Stimulated activated CD8-positive, alpha-beta memory T cell treated with anti-CD3 and anti-CD28 coated beads, Interleukin-12 subunit alpha, Interleukin-12 subunit beta, amount 100 ng/mL, for 4 hours (primary cell): ENCODE measurements at regions not wholly inside any gene's neighbourhood (a gene's known extent, or its start where the extent isn't known, plus 50 kb on each side); places are given as distances from the start of the nearest gene placed in this dataset.

Experiments
- DNase-seq: peaks from one replicate; pipeline ENCODE4 v3.0.0-alpha.2; 2020; ENCODE audit warnings: low read depth

DNA sequence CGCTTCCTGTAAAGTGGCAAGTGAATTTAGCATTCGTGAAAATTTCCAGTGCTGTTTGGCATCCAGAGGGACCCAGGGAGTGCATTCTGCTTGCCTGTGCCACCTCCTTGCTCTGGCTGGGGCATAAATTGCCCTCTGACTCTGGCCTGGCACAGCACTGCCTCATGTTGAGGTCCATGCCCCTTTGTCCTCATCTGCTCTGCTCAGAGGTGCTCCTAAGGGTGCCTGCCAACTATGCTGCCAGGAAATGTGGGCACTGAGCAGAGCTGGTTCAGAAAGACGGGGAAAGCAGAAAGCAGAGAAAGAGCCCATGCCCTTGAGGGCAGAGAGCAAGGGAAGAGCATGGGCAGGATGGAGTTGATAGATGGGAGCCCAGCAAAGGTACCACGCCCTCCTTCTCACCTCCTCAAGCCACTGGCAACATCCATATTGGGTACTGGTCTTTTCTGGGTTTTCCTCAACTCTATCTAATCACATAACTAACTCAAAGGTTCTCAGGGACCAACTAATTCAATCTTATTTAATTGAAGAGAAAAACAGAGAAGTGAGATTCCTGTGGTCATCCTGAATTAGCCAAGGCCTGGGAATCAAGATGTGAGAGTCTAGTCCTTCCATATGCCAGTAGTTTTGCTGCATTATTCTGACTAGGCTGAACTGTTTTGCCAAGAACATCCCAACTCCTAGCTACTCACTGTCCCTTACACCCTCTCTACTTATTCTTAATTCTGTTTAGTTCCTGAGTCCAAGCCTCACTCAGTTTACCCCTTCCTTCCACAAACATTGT lies 441.5 kb upstream of the TNP1 start:
- no peak for DNase-seq

DNA sequence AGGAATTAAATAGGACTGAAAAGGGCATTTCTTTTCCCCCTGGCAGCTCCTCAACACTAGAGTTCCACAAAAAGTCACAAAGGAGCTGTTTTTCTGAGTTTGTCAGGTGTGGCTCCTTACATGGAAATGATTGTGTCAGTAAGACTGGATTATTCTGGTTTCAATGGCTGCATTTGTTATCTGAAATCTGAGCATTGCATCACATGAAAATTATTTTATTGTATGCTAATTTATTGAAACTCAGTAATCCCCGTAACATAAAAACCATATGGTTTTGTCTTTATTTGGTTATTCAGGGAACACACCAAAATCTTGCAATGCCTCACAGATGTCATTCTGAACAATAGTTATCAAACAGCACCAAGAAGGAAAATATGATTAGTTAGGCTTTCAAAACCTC lies 439.7 kb upstream of the TNP1 start:
- no peak for DNase-seq

DNA sequence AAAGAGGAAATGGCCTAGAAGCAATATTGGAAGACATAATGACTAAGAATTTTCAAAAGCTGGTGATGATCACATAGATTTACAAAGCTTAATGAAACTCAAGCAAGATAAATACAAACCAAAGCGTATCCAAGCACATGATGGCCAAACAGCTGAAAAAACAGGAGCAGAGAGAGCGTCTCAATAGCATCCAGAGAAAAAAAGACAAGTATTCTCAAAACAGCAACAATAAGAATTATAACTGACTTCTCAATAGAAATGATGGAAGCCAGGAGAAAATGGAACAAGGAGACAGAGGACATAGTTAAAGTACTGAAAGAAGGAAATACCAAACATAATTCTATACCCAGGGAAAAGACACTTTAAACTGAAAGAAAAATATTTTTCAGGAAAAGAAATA lies 437.2 kb upstream of the TNP1 start:
- DNase-seq = no peak

DNA sequence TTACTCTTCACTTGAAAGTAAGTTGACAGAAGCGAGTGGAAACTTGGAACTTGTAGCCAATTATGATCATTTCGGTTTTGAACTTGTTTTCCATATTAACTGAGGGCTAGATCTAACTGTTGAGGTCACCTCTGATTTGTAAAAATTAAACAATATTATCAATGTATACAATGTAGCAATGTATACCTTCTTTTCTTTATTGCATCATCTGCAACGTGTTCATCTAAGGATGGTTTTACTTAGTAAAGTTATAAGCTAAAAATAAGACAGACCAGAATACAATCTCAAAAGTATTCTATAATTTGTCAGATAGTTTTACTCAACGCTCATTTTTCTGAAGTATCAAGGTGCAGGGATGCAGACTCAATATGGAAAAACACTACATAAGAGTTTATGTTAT lies 435.0 kb upstream of the TNP1 start:
- DNase-seq = no peak

GRCh38 chr2:217294211-217294610 lies 434.3 kb upstream of the TNP1 start:
- no peak for DNase-seq

- DNase-seq = no peak
Measured at GRCh38 chr2:217293607-217294006, 433.7 kb upstream of the TNP1 start.

GRCh38 chr2:217293046-217293445 lies 433.2 kb upstream of the TNP1 start:
- DNase-seq = no peak

GRCh38 chr2:217291259-217291658 lies 431.4 kb upstream of the TNP1 start:
- no peak for DNase-seq

- no peak for DNase-seq
Measured at GRCh38 chr2:217290467-217290866, 430.6 kb upstream of the TNP1 start.

GRCh38 chr2:217289907-217290280 lies 430.0 kb upstream of the TNP1 start:
- no peak for DNase-seq

DNA sequence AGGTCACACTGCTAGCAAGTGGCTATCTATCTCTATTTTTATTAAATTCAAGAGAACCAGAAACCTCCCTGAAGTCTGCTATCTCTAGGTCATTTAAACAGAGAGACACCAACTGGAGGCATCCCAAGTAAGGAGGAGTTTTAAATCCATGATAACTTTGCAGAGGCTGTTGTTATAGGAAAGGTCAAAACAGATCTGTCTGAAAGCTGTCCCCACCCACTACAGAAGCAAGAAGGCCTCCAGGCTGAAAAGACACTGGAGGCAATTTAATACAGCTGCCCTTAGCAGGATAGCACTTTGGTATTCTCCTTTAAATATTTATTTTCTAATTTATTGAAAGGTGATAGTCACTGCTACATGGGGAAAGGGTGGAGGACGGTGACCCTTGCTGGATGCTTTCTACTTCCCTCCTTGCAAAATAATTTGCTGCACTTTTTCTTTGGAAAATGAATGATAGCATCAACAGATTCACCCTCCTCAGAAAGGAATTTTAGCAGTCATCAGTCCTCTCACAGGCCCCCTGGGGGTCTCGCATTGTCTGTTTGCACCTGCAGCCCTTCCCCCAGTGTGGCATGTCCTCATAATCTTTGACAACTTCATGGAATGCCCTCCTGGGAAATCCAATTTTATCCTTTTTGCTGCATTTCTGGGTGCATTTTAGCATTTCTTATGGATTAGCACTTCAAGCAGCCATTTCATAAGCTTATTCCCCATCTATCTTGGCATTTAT lies 429.5 kb upstream of the TNP1 start:
- DNase-seq = no peak

GRCh38 chr2:217288472-217289063 lies 428.7 kb upstream of the TNP1 start:
- no peak for DNase-seq

DNA sequence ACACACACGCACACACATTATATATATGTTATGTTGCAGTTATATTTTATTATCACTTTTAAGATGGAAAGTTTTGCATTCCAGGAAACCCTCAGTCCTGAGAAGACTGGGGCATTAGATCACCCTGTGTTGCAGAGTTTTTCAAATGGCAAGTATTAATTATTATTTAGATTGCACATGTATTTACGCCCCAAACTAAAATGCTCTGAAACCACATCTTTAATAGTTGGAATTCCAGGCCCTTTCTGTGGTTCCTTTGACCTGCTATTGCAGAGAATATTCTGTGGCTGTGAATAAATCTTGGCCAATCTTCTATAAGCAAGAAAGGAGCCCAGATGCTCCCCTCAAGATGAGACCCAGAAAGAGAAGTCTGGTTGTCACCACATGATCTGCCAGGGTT lies 427.0 kb upstream of the TNP1 start:
- no peak for DNase-seq

- DNase-seq = no peak
Measured at GRCh38 chr2:217285926-217286325, 426.1 kb upstream of the TNP1 start.

DNA sequence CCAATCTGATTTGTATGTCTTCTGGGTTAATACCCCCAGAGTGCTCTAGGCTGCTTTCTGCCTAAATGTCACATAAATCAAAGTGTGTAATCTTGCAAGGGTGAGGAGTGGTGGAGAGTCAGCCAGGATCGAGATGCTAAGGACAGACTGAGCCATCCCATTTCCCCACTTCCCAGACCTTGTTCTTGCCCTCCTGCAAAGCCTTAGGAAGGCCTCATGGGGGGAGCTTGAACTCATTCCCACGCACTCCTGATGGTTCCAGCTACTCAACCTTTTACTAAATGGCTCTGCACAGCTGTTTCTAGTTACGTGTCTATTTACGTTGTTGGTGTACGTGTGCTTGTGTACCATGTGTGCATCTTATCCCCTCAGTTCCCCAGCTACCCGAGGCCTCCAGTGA lies 423.6 kb upstream of the TNP1 start:
- no peak for DNase-seq

DNA sequence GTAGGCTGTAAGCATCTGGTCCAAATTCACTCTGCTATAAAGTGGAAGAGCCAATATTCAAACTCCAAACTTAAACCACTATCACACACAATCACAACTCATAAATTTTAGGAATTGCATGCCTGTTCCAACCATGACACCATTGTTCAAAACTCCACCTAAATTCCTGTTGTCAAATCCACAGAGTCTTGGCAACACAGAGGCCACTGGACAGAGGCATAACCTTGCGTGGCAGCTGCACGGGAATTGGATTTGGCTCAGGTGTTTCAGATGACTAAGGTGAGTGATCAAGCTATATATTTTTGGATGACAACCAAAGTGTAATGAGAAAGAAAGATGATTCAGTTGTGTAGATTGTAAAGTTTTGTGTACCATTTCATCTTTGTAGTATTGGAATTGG lies 422.7 kb upstream of the TNP1 start:
- DNase-seq = no peak

DNA sequence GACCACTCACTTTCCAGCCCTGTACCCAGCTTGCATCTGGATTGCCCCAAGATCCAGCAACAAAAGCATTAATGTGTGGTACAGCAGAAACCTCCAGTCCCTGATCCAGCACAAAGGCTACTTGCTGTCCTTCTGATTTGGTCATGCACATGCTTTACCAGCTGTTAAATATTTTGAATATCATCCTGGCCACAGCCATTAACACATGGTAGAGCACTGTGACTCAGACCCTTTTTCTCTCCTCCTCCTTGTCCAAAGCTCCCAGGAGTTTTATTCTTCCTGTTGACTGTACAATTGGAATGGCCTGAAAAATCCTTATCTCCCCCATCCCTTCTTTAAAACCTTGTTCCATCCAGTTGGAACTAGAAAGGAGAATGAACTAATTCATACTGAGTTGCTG lies 419.7 kb upstream of the TNP1 start:
- DNase-seq = no peak

- DNase-seq = no peak
Measured at GRCh38 chr2:217279140-217279539, 419.3 kb upstream of the TNP1 start.

GRCh38 chr2:217277646-217278398 lies 418.0 kb upstream of the TNP1 start:
- no peak for DNase-seq

DNA sequence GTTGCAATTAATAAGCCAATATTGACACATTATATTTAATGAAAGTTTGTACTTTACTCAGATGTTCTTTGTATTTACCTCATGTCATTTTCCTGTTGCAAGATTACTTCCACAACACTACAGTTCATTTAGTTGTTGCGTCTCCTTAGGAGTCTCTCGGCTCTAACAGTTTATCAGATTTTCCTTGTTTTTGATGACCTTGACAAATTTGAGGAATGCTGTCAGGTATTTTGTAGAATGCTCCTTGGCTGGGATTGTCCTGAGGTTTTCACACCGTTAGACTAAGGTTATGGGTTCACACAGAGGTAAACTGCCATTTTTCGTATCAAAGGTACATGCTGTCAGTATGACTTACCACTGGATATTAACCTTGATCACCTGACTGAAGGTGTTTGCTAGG lies 416.6 kb upstream of the TNP1 start:
- DNase-seq = no peak

GRCh38 chr2:217275091-217275490 lies 415.2 kb upstream of the TNP1 start:
- DNase-seq = no peak

GRCh38 chr2:217274578-217274977 lies 414.7 kb upstream of the TNP1 start:
- no peak for DNase-seq

DNA sequence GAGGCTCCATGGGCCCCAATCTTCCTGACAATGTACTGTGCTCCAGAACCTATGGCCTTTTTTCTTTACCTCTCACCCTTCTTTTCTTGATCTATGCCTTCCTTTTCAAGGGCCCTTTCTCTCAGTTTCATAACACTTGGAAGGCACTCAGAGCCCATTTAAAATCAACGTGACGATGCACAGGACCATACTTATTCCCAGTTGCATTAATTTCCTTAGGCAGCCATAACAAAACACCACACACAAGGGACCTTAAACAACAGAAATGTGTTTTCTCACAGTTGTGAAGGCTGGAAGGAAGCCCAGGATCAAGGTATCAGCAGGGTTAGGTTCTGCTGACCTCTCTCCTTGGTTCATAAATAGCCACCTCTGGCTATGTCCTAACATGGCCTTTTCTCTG lies 414.0 kb upstream of the TNP1 start:
- DNase-seq = no peak
